Kidney (tissue), 10 donors: ENCODE measurements at regions not wholly inside any gene's neighbourhood (a gene's known extent, or its start where the extent isn't known, plus 50 kb on each side); places are given as distances from the start of the nearest gene placed in this dataset.
"Not testable (repeated sequence)": the region's sequence is repeated elsewhere in the genome, so short reads cannot be mapped to it uniquely, and the experiment has no call there.

Experiments
- DNase-seq, 5 donors: peaks; one replicate each; pipeline ENCODE4 v3.0.0-alpha.2; 2013 to 2020
- FAIRE-seq: peaks from 2 replicates; lab custom pipeline; 2012; peaks lifted over from hg19 to GRCh38; lab: Jason Lieb, UNC
- H3K27ac ChIP-seq, 2 donors: one replicate each; pipeline ENCODE4 v1.7.0; 2013; ENCODE audit warnings: low read depth in 2 of 2, low read length in 2 of 2, inconsistent platforms in 1 of 2
- H3K27me3 ChIP-seq: one replicate; pipeline ENCODE4 v1.7.1; 2013; ENCODE audit warnings: low read length, inconsistent platforms; ENCODE audit not compliant: control insufficient read depth, insufficient read depth
- H3K36me3 ChIP-seq, 3 donors: one replicate each; pipeline versions ENCODE4 v1.7.0 to v1.7.1; 2013; ENCODE audit warnings: low read length in 3 of 3, control low read depth in 1 of 3, inconsistent platforms in 1 of 3; ENCODE audit not compliant: insufficient read depth in 3 of 3, control insufficient read depth in 2 of 3
- H3K4me1 ChIP-seq, 3 donors: one replicate each; pipeline versions ENCODE4 v1.7.0 to v1.7.1; 2013; ENCODE audit warnings: low read length in 3 of 3, inconsistent platforms in 1 of 3, low read depth in 1 of 3; ENCODE audit not compliant: control insufficient read depth in 2 of 3, insufficient read depth in 2 of 3
- H3K4me3 ChIP-seq, 3 donors: one replicate each; pipeline versions ENCODE4 v1.7.0 to v1.8.1; 2013; ENCODE audit warnings: low read length in 3 of 3, control low read depth in 1 of 3, inconsistent platforms in 1 of 3
- H3K9ac ChIP-seq, 3 donors: one replicate each; pipeline versions ENCODE4 v1.7.0 to v1.7.1; 2013; ENCODE audit warnings: low read length in 3 of 3, control low read depth in 1 of 3, inconsistent platforms in 1 of 3
- H3K9me3 ChIP-seq, 3 donors: one replicate each; pipeline versions ENCODE4 v1.7.0 to v1.7.1; 2013; ENCODE audit warnings: low read length in 3 of 3, control low read depth in 1 of 3, inconsistent platforms in 1 of 3; ENCODE audit not compliant: control insufficient read depth in 2 of 3, insufficient read depth in 1 of 3
- intact Hi-C: fragments of 100-400 bp; cut with DNase I; formaldehyde crosslinking; loops from one replicate; pipeline ENCODE4 v1.11.1; 2022
- donor health status: control.
- donor health status: control.
- donor health status: DM: yes; HTN: yes; CAD: no.
- donor health status: Normal renal cell carcinoma (clear cell type).

- FAIRE-seq, H3K9ac ChIP-seq, intact Hi-C loops, H3K4me1 ChIP-seq, H3K27ac ChIP-seq, H3K27me3 ChIP-seq, H3K9me3 ChIP-seq, H3K36me3 ChIP-seq, H3K4me3 ChIP-seq: not testable (repeated sequence)
- peak in 1 of 5 donors; percentile 51 for DNase-seq
These were observed 5431.8 kb upstream of the TPTE start for GRCh38 chr21:5089399-5090089.

- H3K4me1 ChIP-seq, H3K9ac ChIP-seq, H3K36me3 ChIP-seq, intact Hi-C loops, H3K4me3 ChIP-seq, FAIRE-seq, H3K27ac ChIP-seq, H3K27me3 ChIP-seq, H3K9me3 ChIP-seq: not testable (repeated sequence)
- DNase-seq, result peak in 1 of 5 donors; percentile 52
These were observed 5431.0 kb upstream of the TPTE start for GRCh38 chr21:5090132-5091079.

- H3K9ac ChIP-seq, H3K27me3 ChIP-seq, H3K4me1 ChIP-seq, DNase-seq, FAIRE-seq, intact Hi-C loops, H3K4me3 ChIP-seq, H3K27ac ChIP-seq, H3K36me3 ChIP-seq, H3K9me3 ChIP-seq: not testable (repeated sequence)
These were observed 5430.1 kb upstream of the TPTE start for GRCh38 chr21:5091274-5091673.

GRCh38 chr21:5095628-5096027 lies 5425.8 kb upstream of the TPTE start:
- H3K36me3 ChIP-seq, H3K4me1 ChIP-seq, H3K9ac ChIP-seq, DNase-seq, FAIRE-seq, H3K9me3 ChIP-seq, intact Hi-C loops, H3K27me3 ChIP-seq, H3K27ac ChIP-seq, H3K4me3 ChIP-seq: not testable (repeated sequence)

GRCh38 chr21:5098010-5098743 lies 5423.2 kb upstream of the TPTE start:
- H3K27ac ChIP-seq, intact Hi-C loops, H3K4me3 ChIP-seq, FAIRE-seq, H3K9me3 ChIP-seq, H3K9ac ChIP-seq, H3K27me3 ChIP-seq, H3K4me1 ChIP-seq, H3K36me3 ChIP-seq: not testable (repeated sequence)
- DNase-seq, result peak in 1 of 5 donors; percentile 15

- H3K27ac ChIP-seq, H3K27me3 ChIP-seq, H3K9me3 ChIP-seq, H3K4me3 ChIP-seq, H3K4me1 ChIP-seq, DNase-seq, H3K36me3 ChIP-seq, FAIRE-seq, intact Hi-C loops, H3K9ac ChIP-seq: not testable (repeated sequence)
These were observed 5420.7 kb upstream of the TPTE start for GRCh38 chr21:5100604-5101174.

GRCh38 chr21:5101749-5102148 lies 5419.6 kb upstream of the TPTE start:
- H3K9me3 ChIP-seq, H3K27ac ChIP-seq, H3K4me1 ChIP-seq, H3K9ac ChIP-seq, H3K27me3 ChIP-seq, intact Hi-C loops, H3K36me3 ChIP-seq, H3K4me3 ChIP-seq, FAIRE-seq: not testable (repeated sequence)
- DNase-seq, result peak in 2 of 5 donors; percentile 1 to 86
